Stimulated activated naive CD4-positive, alpha-beta T cell (primary cell): ENCODE measurements at regions not wholly inside any gene's neighbourhood (a gene's known extent, or its start where the extent isn't known, plus 50 kb on each side); places are given as distances from the start of the nearest gene placed in this dataset.
"Not testable (repeated sequence)": the region's sequence is repeated elsewhere in the genome, so short reads cannot be mapped to it uniquely, and the experiment has no call there.

Source experiments
- DNase-seq, 6 experiments: peaks; one replicate each; lab custom pipeline; 2025; lab: John Stamatoyannopoulos, UW

DNA sequence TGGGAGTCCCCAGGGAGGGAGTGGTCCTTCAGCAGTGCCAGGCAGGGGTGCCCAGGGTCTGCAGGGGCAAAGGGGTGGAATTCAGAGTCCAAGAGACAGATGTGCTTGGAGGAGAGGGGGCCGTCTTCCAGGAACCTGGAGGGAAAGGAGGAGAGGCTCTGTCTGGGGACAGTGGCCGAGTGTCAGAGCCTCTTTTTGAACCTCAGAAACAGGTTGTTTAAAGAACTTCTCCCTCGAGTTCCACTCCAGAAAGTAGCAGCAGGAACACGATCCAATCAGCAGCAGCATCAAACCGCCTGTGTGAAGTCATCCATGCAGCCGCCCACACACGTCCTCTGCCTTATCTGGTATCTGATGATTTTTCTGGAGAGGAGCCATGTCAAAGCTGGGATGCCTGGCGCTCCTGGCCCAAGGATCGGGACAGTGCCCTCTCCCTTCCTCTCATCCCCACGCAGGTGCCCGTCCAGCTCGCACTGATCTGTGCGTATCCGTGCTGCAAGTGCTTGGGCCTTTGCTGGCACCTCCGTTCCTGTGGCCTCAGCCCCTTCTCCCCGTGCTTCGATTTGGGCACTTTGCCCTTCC, 205.1 kb downstream of the NDUFA10 start:
- no peak for DNase-seq

GRCh38 chr2:239819091-239819973, 205.8 kb downstream of the NDUFA10 start:
- no peak for DNase-seq

DNA sequence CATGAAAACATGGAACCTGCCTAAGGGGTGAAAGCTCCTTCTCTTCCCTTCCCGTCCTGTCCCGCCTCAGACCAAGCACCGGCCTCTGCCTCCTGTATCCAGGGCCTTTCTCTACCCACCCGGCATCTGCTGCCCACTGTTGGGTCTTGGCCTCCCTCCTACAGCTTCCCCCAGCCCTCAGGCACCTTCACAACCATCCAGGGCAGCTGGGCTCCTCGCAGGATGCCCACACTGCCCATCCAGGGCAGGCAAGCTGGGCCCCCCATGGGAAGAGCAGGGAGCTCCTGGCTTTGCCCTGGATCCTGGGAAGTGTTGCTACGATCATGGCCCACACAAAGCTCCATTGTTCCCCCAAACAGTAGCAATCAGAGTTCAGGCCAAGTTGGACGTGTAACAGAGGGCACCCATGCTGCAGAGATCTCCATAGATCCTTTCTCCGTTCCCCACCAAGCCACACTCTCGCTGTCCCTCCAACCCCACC, 206.6 kb downstream of the NDUFA10 start:
- no peak for DNase-seq

DNA sequence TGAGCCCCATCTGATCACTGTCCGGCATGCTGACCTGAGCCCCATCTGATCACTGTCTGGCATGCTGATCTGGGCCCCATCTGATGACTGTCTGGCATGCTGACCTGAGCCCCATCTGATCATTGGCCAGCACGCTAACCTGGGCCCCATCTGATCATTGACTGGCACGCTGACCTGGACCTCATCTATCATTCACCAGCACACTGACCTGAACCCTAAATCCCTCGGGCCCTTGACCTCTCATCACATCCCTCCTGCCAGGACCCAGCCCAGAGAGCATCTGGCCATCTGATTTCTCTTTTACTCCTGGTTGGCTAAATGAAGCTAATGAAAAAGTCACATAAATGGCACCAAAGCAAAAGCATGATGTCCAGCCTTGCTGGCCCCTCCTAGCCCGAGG, 207.1 kb downstream of the NDUFA10 start:
- no peak for DNase-seq

GRCh38 chr2:239817468-239818031, 207.6 kb downstream of the NDUFA10 start:
- not testable (repeated sequence) for DNase-seq

DNA sequence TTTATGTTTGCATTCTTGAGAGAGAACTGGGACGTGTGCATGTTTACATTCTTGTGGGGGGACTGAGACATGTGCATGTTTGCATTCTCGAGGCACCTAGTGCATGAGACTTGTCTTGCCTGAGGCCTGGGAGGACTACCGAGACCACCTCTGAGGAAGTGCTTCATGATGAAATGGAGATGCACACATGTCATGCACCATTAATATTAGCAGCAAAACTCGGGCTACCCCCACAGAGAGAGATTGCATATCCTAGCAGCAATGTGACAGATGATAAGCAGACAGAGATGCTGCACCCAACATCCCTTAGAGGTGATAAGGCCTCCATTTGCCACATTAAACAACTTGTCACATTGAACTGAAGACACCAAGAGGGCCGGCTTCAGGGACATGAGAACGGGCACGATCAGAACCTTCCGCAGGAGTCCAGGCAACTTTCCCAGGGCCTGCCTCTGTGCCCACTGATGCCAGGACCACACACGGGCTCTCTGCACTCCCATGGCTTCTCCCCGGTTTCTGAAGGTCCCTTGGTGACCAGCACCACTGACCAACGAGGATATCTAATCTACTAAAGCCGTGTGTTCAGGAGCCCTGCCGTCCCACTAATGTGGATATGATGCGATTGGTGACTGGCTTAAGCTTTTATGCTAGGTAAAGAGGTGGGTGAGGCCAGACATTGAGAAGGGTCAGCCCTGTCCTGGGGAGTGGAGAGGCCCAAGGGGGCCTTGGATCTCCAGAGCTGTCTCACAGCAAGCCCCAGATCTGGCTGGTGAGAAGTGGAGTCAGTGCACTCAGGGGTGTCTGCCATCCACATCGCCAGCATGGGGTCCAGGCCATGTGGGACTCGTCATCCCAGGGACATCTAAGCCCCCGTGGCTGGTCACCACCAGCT, 208.3 kb downstream of the NDUFA10 start:
- DNase-seq, result no peak

DNA sequence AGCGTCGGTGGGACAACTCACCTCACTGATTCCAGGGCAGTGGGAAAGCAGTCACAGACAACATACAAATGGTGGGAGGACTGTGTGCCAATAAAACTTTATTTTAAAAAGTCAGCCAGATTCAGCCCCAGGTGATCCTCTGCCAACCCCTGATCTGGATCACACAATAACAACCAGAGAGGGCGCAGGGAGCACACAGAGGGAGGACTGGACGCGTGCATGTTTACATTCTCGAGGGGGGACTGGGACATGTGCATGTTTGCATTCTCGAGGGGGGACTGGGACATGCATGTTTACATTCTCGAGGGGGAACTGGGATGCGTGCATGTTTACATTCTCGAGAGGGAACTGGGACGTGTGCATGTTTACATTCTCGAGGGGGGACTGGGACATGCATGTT, 209.5 kb downstream of the NDUFA10 start:
- DNase-seq, result no peak

DNA sequence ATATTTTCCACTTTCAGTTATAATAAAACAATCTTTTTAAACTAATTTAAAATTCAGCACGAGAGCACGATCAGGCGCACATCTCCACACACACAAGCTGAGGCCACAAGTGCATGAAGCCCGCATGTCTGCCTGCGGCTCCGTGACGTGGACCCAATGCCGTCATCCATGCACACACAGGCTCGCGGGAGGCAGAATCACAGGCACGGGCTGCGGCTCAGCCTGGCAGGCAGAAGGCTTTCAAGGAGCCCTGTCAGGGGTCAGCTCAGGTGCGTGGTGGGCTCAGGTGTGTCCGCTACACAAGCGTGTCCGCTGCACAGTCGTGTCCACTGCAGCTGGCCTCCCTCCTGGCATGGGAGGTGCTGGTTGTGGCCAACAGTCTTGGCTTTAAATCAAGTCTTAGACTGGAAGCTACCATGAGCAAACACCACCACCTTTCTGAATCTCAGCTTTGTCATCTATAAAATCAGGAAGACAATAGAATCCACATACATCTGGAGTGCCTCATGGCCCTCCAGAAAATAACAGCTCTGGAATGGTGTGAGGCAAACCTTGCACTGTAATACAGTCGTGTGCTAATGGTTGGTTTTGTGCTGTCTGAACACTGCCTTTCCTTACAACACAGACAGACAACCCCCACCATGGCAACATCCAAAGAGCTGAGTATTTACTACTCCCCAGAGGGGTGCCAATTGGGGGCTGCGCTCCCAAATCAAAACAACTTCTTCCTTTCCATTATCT, 210.1 kb downstream of the NDUFA10 start:
- DNase-seq, result no peak

GRCh38 chr2:239814116-239814860, 210.9 kb downstream of the NDUFA10 start:
- DNase-seq, result no peak

- DNase-seq, result no peak
Observed at GRCh38 chr2:239813261-239814115, 211.7 kb downstream of the NDUFA10 start.

- DNase-seq, result no peak
Observed at GRCh38 chr2:239811806-239812560, 213.2 kb downstream of the NDUFA10 start.

DNA sequence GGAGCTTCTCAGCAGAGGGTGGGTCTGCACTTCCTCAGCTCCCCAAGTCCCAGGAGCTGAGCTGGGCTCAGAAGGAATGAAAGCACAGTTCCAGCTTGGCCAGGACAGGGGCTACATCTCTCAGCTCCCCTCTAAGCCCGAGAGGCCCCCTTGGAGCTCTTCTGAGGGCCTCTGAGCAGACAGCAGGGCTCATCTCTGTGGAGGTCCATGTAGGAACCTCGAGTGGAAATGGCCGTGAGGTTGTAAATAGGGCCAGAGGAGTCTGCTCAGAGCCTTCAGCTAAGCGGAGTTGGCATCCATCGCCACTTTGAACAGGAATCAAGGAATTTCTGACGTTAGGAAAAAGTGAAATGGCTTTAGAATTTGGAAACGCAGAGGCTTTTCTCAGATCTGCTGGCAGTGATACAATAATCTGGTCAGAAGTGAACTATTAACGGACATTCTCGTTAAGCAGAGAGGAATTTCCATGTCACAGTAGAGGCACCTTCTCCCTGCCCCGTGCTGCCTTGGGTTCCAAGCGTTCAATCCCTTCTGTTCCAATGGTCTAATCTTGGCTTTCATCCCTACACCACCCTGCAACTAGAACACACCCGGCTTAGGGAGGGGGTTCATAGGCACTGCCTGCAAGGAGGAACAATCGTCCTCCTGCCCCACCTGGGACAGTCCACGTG, 213.9 kb downstream of the NDUFA10 start:
- no peak for DNase-seq

DNA sequence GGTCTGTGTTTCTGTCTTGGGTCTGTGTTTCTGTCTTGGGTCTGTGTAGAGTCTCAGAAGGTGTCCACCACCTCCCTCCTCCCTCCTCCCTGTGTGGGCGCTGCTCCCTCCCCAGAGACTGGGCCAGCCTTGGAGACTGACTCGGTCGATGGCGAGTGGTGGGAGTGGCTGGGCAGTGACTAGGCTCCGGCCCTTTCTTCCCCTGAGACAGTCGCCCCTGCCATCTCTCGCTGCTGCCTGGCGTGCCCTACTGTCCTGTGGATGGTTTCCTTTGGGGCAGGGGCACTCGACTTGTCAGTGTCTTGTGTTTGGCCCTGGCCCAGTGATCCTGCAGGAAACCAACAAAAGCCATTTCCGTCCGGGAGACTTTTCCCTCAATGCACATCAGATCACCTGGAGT, 215.8 kb downstream of the NDUFA10 start:
- DNase-seq, result no peak

- DNase-seq, result no peak
Observed at GRCh38 chr2:239807568-239807967, 217.6 kb downstream of the NDUFA10 start.

- DNase-seq, result no peak
Observed at GRCh38 chr2:239806758-239807434, 218.2 kb downstream of the NDUFA10 start.

GRCh38 chr2:239806276-239806675, 218.9 kb downstream of the NDUFA10 start:
- no peak for DNase-seq

GRCh38 chr2:239805414-239805813, 219.7 kb downstream of the NDUFA10 start:
- DNase-seq, result no peak

DNA sequence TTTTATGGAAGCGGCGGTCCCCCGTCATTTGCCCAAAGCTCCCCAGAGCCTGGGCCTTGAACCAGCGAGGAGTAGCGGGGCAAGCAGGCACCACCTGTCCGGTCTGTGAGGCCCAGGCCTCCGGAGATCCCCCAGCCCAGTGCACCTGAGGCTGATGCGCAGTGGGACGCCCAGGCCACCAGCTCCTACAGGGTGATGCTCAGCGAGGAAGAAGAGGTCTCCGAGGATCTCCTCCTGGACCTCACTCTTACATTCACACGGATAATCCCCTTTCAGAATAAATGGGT, 220.2 kb downstream of the NDUFA10 start:
- no peak for DNase-seq
